NCI-H2081 treated with DMSO at 0.1 percent for 48 hours (cell line): ENCODE measurements at regions not wholly inside any gene's neighbourhood (a gene's known extent, or its start where the extent isn't known, plus 50 kb on each side); places are given as distances from the start of the nearest gene placed in this dataset.
"Not testable (repeated sequence)": the region's sequence is repeated elsewhere in the genome, so short reads cannot be mapped to it uniquely, and the experiment has no call there.

ENCODE experiments used
- DNase-seq: peaks from one replicate; lab custom pipeline; 2025; lab: John Stamatoyannopoulos, UW

DNA sequence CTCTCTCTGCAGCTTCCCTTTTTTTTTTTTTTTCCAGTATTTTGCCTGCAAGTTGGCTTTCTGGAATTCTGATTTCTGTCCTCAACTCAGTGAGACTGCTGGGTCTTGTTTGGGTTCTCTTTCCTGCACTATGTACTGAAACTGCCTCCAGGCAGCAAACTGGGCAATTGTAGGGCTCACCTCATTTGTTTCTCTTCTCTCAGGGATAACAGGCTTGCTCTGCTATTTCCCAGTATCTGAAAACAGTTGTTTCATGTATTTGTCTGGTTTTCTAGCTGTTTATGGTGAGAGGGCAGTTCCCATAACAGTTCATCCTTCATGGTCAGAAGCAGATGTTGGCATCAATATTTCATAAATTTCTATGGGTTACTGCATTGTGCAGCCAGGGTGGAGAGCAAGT is 206.0 kb downstream of the CYRIA start:
- no peak for DNase-seq

GRCh38 chr2:16454621-16455020 is 211.0 kb downstream of the CYRIA start:
- DNase-seq, result no peak

DNA sequence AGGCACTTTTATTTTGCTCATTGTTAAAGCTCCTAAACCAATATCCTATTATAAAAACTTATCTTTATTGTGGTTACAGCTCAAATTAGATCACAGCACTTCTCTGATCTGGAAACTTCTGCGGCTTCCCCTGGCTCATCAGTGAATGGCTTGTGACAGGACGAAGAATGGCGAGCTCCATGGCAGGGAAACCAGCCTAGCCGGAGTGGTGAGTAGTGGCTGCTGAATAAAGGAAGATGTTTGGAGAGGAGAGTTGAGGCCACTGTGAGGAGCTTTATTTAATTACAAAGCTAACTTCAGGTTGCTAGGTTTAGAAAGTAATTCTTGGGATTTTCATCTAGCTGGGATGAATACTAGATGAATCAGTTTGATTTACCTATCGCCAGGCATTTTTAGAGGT is 213.5 kb downstream of the CYRIA start:
- no peak for DNase-seq

DNA sequence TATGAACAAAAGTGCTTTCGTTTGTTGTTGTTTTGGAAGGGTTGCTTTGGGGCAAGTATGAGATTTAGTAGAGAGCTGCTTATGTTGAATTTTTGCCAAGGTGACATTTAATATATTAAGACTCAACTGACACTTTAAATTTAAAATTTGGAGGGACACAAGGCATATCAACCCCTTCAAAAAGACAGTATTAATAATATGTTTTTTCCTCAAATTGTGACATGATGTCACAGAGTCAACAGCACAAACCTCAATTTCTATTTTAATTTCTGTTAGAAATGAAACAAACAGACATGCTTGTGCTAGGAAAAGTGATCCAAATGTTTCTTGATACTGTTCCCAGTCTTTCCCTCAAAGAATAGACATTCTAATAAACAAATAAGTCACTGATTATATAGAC is 218.9 kb downstream of the CYRIA start:
- no peak for DNase-seq

GRCh38 chr2:16442971-16443370 is 222.7 kb downstream of the CYRIA start:
- DNase-seq, result no peak

- DNase-seq, result no peak
These were observed 224.2 kb downstream of the CYRIA start for GRCh38 chr2:16441431-16441830.

GRCh38 chr2:16440898-16441297 is 224.7 kb downstream of the CYRIA start:
- no peak for DNase-seq

DNA sequence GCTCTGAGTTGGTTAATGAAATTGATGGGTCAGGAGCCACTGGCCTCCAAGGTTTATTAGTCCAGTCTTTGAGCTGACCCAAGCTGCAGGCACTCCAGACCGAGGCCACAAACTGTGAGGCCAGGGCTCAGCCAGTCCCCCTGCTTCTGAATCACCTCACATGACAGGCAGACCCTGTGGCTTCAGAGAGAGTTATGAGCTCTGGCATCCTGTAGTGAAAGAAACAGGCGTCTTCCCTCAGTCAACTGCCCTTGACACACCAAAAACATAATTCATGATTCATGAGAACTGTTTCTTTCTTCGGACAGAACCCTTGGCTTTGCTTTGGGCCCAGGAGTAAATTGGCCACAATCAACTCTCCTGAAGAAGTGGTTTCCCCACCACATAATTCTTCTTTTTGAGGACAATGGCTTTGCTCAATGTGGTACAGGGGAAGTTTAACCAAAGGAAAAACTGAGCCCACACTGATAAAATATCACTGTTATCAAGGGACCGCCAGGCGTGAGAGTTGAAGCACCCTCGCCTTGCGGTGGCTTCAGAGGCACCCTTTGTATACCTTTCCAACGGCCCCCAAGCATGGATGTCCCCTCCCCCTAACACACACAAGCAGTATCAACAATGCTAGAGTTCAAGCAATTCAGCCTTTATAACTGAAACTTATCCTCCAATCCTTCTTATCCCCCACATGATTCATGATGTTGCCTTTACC is 226.9 kb downstream of the CYRIA start:
- no peak for DNase-seq

- no peak for DNase-seq
These were observed 228.4 kb downstream of the CYRIA start for GRCh38 chr2:16437189-16437588.

GRCh38 chr2:16434393-16434792 is 231.2 kb downstream of the CYRIA start:
- no peak for DNase-seq

DNA sequence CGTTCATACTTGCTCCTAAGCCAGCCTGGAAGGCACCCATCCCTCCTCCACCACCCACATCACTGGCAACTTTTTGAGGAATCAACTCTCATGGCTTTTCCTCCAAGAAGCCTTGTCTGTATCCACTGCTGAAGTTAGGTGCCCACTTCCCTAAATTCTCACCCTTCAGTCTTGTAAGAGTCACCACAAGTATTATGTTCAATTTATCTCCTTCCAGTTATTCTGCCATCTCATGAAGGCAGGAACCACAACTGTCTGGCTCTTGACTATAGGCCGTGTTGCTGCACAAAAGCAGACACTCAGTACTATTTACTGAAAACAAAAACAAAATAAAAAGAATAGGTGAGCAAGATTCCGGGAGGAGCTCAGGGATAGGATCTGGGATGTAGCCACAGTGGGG is 234.8 kb downstream of the CYRIA start:
- no peak for DNase-seq

DNA sequence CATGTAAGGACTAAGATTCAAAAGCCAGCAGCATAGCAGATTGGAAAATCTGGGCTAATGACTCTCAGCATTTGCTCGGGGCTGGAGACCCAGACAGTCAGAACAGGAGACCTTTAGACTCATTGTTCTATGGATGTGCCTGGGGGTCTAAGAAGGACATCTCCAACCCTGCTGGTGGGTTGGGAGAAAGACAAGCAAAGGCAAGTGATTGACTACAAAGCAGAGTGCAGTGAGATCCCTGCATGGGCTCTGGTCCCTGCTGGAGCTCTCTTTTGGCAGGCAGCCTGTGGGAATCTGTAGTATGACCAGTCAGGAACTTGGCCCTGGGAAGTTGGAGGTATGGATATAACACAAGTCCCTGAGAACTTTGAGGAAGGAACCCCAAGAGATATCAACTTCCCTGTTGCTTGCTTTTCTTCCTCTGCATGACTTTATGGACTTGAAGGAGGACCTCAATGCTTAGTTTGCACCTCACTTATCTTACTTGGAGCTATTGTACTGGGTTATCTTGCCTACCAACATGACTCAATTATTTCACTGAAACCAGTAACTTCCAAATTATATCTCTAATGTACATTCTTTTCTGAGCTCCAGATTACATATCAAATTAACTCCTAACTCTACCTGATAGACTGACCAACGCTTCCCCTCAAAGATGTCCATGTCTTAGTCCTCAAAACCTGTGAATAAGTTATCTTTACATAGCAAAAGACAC is 236.0 kb downstream of the CYRIA start:
- no peak for DNase-seq

- DNase-seq, result no peak
These were observed 236.6 kb downstream of the CYRIA start for GRCh38 chr2:16429002-16429401.

DNA sequence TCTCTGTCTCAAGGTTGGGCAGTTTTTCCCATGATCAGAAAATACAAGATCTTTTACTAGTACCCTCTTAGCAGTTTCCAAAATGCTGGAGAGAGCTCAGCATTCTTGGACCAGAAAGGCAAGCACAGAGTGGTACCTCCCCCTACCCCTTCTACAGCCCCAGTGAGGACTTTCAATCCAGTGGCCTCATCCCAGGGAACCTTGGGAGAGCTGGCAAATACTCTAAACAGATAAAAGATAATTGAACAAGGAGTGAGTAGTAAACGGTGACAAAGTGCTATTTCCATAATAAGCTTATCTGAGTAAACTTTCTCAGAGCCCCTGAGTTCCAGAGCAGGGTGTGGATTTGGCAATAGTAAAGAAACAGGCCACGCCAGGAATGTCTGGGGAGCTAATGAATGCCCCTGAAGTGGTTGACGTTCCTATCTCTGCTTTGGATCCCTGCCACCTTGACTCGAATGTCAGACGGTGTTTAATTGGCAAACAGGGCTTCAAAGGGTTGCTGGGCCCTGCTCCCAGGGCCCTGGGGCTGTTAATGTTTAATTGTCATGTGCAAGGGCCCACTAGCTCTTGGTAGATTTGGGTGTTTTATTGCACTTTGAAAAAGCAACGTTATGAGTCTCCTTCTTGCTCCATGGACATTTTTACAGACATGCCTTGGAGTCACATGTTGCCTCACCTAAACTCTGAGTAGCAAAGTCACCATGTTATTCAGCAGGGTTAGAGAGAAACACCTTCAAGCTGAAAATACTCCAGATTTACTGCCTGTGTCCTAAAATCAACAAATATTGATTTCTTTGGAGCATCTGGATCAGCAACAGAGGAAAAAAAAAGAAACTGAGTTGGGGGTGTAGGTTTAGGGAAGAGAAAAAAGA is 239.9 kb downstream of the CYRIA start:
- no peak for DNase-seq

DNA sequence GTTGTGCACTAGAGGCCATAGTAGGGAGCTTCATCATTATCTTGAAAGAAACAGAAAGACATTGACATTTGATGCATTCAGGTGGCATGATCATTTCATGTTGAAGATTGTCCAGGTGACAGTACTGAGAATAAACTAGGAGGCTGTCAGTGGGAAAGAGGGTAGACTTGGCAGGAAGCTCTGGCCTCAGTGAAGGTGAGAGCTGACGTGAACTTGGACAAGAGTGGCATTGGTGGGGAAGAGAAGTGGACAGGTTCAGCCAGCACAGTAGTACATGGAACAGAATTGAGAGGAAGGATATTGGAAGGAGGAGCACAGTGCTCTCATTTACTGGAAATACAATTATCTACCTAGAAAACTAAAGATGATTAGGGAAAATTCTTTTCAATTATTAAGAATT is 245.2 kb downstream of the CYRIA start:
- no peak for DNase-seq

DNA sequence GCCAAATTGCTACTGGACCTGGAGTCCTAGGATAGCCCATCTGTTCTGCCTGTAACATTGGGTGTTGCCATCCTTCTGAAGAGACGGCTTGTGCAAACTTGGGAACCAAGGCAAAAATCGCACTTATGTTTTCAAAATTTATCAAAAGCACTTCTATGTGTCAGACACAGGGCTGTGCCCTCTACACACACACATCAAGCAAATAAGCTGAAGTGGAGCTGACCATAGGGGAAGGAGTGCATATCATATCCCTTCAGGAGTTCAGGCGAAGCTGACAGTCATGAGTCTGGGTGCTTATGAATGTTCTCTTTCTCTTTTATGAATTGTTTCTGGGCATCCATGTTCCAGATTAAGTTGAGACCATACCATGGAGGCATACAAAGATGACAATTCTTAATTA is 247.9 kb downstream of the CYRIA start:
- DNase-seq, result no peak

- no peak for DNase-seq
These were observed 249.0 kb downstream of the CYRIA start for GRCh38 chr2:16416651-16417050.

DNA sequence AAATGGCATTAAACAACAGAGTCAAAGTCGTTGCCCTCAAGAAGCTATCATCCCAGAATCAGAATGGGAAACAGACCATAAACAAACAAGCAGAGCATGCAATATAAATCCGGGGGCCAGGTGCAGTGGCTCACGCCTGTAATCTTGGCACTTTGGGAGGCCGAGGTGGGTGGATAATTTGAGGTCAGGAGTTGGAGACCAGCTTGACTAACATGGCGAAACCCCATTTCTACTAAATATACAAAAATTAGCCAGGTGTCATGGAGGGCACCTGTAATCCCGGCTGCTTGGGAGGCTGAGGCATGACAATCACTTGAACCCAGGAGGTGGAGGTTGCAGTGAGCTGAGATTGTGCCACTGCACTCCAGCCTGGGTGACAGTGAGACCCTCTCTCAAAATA is 249.8 kb downstream of the CYRIA start:
- not testable (repeated sequence) for DNase-seq

- no peak for DNase-seq
These were observed 251.7 kb downstream of the CYRIA start for GRCh38 chr2:16413947-16414346.

DNA sequence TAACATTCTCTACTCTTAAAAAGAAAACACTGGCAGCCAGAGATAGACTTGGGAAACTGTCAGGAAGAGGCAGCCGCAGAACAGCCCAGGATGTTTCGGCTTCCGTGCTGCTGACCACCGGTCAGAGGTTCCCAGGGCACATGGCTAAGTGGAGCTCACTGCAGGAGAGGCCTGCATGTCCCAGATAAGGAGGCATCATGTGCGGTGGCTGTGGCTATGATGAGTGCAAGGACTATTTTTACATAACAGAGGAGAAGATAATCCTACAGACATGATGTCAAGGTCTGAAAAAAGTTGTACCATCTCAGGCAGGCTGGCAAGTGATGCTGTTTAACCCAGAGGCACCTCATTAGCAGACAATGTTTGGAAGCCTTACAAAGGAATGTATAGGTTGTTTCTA is 252.3 kb downstream of the CYRIA start:
- DNase-seq, result no peak

DNA sequence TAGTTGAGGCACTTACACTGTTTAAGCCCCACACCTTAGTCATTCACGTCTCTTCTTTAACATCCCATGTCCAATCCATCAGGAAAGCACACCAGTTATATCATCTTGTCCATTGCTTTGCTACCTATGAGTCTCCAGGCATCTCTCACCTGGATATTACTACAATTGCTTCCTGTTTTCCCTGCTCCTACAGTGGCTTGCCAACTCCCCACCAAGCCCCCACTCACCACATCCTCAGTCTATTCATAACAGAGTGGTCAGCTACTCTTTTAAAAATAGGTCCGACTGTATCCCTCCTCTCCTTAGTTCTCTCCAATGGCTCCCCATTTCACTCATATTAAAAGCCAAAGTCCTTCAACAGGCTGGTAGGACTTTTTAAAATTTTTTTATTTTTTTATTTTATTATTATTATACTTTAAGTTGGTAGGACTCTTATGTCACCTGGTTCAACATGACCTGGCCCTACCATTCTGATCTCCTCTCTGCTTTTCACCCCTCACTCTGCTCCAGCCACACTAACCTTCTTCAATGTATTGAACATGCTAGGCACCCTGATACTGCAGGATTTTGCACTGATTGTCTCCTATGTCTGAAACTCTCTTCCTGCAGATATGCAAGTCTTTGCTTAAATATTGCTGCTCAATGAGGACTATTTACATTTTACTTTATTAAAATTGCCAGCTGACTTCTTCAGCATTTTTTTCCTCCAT is 253.2 kb downstream of the CYRIA start:
- no peak for DNase-seq

- no peak for DNase-seq
These were observed 253.8 kb downstream of the CYRIA start for GRCh38 chr2:16411788-16412187.
